ENCODE measurements at regions not wholly inside any gene's neighbourhood (a gene's known extent, or its start where the extent isn't known, plus 50 kb on each side); places are given as distances from the start of the nearest gene placed in this dataset.
"Not testable (repeated sequence)": the region's sequence is repeated elsewhere in the genome, so short reads cannot be mapped to it uniquely, and the experiment has no call there.

- no peak for DNase-seq (ENCODE audit: low read depth in 2 of 2)
Measured at GRCh38 chr4:170803492-170803891, 713.7 kb upstream of the AADAT start.

DNA sequence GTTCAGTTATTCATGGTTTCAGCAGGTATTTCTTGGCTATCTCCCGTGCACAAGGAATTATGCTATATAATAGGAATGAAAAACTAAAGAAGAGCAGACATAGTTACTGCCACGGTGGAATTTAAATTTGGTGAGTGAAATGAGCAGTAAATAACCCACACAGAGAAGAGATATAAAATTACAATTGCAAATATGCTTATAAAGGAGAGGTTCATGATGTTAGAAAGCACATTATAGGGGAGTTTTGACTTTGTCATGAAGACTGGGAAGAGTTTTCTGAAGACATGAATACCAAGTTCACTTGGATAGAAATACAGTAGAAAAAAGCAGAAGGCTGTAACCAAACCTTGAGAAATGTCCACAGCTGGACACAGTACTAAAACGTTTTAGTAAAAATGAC is 712.0 kb upstream of the AADAT start:
- no peak for DNase-seq (ENCODE audit: low read depth in 2 of 2)

DNA sequence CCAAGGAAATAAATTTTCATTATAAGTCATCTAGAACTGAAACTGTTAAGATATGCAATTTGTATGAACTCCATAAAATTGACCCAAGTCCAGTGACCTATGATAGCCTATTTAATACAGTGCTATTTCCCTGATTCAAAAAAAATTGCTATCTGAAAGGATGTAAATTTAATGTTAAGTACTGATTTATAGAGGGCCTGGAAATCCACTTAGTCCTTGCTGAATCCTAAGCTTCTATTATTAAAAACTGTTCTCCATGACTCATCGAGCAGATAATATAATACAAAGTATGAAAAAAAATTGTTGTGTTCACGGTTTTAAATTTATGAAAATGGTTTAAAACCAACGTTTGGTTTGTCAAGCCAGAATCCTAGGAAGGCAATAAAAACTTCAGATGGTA is 704.8 kb upstream of the AADAT start:
- no peak for DNase-seq (ENCODE audit: low read depth in 2 of 2)

GRCh38 chr4:170788540-170789051 is 698.8 kb upstream of the AADAT start:
- DNase-seq (ENCODE audit: low read depth in 2 of 2): not testable (repeated sequence)

DNA sequence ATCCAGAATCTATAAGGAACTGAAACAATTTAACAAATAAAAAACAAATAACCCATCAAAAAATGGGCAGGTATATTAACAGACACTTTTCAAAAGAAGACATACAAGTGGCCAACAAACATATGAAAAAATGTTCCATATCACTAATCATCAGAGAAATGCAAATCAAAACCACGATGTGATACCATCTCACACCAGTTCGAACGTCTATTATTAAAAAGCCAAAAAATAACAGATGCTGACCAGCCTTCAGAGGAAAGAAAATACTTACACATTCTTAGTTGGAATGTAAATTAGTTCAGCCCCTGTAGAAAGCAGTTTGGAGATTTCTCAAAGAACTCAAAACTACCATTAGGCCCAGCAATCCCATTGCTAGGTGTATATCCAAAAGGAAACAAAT is 687.9 kb upstream of the AADAT start:
- no peak for DNase-seq (ENCODE audit: low read depth in 2 of 2)

DNA sequence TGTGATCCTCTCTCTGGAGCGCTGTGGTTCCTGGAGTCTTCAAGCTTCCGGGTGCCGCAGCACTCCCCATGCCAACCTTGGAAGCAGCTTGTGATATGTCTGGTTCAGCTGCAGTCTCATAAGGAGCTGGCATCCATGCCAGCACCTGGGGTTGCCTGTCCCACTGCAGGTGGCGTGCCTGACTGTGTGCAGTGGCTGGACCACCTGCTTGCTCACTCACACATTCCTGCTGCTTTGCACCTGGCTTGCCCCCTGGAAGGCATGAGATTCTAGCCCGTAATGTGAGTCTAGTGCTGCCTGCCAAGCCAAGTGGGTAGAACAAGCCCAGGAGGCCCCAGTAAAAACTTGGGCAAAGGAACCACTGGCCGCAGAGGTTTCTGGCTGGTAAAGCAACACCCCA is 687.2 kb upstream of the AADAT start:
- no peak for DNase-seq (ENCODE audit: low read depth in 2 of 2)

GRCh38 chr4:170775851-170776250 is 686.1 kb upstream of the AADAT start:
- DNase-seq (ENCODE audit: low read depth in 2 of 2): no peak

DNA sequence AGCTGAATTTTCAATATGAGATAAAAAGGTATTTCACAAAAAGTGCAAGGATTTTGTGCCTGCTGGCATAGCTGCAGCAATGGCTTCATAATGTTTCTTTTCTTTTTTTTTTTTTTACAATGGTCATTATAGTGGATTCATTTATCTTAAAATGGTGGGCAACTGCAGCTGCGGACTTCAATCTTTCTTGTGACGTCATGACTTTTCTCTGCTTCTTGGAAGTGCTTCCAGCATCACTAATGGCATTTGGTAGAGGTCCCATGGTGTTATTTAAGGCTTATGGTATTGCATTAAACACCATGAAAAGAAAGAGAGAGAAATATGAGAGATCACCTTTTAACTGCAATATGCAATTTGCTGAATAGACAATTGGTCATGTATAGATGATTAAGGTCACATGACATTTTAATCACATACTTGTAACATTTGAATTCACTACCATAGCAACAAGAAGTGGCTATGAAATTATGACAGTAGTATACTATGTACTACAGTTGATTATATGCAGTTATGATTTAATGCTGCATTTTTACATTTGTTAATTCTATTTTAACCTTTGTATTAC is 684.0 kb upstream of the AADAT start:
- DNase-seq (ENCODE audit: low read depth in 2 of 2): no peak

DNA sequence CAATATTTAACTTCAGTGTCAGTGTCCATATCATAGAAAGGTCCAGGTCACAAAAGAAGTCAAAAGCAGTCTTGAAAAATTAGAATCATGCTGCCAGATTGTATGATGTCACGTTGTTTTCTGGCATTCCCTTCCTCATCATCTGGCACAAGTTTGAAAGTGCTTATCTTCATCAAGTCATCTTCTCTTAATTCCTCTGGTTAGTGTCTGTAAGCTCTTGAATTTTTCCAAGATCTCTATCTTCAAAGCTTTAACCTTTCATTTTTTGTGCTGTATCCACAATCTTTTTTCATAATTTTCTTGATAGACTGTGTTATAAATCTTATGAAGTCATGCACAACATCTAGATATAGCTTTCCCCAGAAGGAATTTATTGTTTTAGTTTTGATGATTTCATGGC is 682.7 kb upstream of the AADAT start:
- no peak for DNase-seq (ENCODE audit: low read depth in 2 of 2)

GRCh38 chr4:170770664-170771063 is 680.9 kb upstream of the AADAT start:
- no peak for DNase-seq (ENCODE audit: low read depth in 2 of 2)

DNA sequence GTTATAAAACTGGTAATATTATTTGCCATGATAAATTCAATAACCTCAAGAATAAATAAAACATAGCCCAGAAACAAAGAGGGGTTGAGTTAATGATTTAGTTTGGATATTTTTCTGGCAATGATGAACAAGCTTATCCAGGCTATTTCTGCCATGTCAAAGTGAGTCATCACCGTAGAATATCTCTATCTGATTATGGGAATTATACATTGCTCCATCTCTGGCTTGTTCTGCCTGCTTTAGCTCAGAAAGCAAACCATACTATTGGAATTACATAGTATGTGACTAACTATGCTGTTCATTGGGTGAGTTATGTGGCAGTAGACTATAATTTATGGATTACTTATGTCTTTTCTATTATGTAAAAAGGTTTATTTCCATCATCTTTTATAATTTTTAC is 680.1 kb upstream of the AADAT start:
- no peak for DNase-seq (ENCODE audit: low read depth in 2 of 2)

- no peak for DNase-seq (ENCODE audit: low read depth in 2 of 2)
Measured at GRCh38 chr4:170758988-170759387, 669.2 kb upstream of the AADAT start.

- DNase-seq (ENCODE audit: low read depth in 2 of 2): no peak
Measured at GRCh38 chr4:170750519-170750918, 660.8 kb upstream of the AADAT start.

DNA sequence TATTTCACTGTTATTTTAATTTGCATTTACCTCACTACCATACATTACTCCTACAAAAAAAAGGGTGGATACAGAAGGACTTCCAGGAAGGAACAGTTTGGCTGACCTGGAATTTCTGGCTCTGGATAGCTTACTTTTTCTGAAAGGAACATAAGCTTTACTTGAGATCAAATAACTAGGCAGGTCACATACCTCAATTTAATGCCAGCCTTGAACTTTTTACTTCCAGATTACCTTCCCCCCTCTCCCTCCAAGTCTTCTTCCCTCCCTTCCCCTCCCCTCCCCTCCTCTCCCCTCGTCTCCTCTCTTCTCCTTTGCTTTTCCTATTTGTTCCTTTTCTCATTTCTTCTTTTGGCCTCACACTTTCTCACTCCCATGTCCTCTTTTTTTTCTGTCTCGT is 659.2 kb upstream of the AADAT start:
- DNase-seq (ENCODE audit: low read depth in 2 of 2): no peak

DNA sequence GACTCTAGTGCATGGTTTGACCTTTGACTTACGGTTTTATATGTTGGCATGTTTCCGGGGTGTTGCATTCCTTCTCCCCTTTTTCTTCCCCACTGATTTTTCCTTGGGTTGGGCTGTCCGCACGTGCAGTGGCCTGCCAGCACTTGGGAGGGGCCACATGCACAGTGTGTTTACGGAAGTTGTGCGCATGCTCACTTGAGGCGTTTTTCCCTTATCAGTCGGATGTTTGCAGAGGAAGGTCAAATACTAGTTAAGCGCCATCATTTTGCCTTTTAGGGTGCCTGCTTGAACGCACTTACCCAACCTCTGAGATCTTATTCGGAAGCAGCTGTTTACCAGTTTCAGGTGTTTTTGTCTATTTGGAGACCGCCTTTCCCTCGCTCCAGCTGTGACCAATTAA is 653.9 kb upstream of the AADAT start:
- DNase-seq (ENCODE audit: low read depth in 2 of 2): no peak

- no peak for DNase-seq (ENCODE audit: low read depth in 2 of 2)
Measured at GRCh38 chr4:170741856-170742255, 652.1 kb upstream of the AADAT start.

- DNase-seq (ENCODE audit: low read depth in 2 of 2): no peak
Measured at GRCh38 chr4:170736710-170737109, 647.0 kb upstream of the AADAT start.

DNA sequence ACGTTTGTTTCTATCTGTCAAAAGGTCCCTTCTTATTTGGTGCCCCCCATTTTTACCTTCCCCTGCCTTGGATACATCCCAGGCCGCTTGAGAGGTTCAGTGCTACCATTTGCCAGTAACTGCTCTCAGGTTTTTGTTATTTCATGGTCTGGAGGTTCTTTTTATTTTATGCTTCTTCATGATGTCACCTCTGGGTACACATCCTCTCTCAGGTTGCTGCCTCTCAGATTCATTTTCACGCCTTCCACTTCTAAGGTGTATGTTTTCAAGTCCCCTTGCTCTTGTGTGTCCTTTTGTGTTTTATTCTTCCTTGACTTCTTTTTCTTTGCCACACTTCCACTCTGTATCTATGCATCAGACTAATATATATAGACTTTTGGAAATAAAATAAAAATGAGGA is 640.1 kb upstream of the AADAT start:
- no peak for DNase-seq (ENCODE audit: low read depth in 2 of 2)

GRCh38 chr4:170729236-170729635 is 639.5 kb upstream of the AADAT start:
- DNase-seq (ENCODE audit: low read depth in 2 of 2): no peak

- no peak for DNase-seq (ENCODE audit: low read depth in 2 of 2)
Measured at GRCh38 chr4:170724191-170724590, 634.4 kb upstream of the AADAT start.

- no peak for DNase-seq (ENCODE audit: low read depth in 2 of 2)
Measured at GRCh38 chr4:170723171-170723570, 633.4 kb upstream of the AADAT start.

- DNase-seq (ENCODE audit: low read depth in 2 of 2): no peak
Measured at GRCh38 chr4:170721812-170722373, 632.1 kb upstream of the AADAT start.

DNA sequence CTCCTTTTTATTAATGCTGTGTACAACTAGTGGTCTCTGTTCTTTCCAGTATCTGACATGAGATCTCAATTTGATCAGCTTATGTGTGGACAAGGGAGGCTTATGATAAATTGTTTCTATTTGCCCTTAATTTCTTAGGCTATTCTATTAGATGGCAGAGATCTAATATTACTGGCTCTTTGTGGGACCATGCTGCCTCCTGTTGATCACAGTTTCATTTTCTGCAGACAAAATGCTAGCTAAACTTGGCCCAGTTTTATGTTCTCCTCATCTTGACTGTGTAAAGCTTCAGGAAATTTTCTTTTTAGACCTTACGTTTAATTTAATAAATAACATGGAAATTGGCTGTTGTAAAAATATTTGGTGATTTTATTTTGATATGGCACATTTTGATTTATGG is 627.1 kb upstream of the AADAT start:
- no peak for DNase-seq (ENCODE audit: low read depth in 2 of 2)

DNA sequence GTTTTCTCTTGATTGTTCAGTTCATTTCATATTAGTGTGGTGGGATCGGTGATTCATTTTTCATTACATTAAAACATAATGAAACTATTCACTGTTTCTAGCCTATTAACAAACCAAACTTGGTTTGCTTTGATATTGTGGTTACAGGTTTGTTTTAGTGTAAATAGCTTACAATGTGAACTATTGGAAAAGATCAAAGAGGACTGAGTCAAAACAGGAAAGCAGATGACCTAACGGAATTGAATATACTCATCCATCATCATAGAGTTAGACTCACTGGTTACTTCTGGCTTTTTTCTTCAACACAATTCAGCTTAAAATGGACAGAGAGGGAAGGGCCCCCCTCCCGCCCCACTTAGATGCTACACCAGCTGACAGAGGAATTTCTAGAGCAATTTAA is 616.2 kb upstream of the AADAT start:
- no peak for DNase-seq (ENCODE audit: low read depth in 2 of 2)
